Ishikawa (cell line): ENCODE measurements at regions not wholly inside any gene's neighbourhood (a gene's known extent, or its start where the extent isn't known, plus 50 kb on each side); places are given as distances from the start of the nearest gene placed in this dataset.

ENCODE experiments used
- CREB1 ChIP-seq: IDR thresholded peaks from 2 replicates; pipeline ENCODE4 v1.6.1; 2012; ENCODE audit warnings: low read depth
- EP300 ChIP-seq: IDR thresholded peaks from 2 replicates; pipeline ENCODE4 v1.6.1; 2012; ENCODE audit warnings: borderline replicate concordance
- FOXM1 ChIP-seq: IDR thresholded peaks from 2 replicates; pipeline ENCODE4 v1.6.1; 2012; ENCODE audit warnings: low read depth, borderline replicate concordance
- RAD21 ChIP-seq: IDR thresholded peaks from 2 replicates; pipeline ENCODE4 v1.6.1; 2012; ENCODE audit warnings: low read depth
- TAF1 ChIP-seq: IDR thresholded peaks from 2 replicates; pipeline ENCODE4 v1.6.1; 2012; ENCODE audit warnings: low read depth, mild to moderate bottlenecking
- TF ChIP-seq, protein P1 (sequence below): IDR thresholded peaks from 2 replicates; pipeline ENCODE4 v1.6.1; 2012; ENCODE audit warnings: low read depth, mild to moderate bottlenecking

DNA sequence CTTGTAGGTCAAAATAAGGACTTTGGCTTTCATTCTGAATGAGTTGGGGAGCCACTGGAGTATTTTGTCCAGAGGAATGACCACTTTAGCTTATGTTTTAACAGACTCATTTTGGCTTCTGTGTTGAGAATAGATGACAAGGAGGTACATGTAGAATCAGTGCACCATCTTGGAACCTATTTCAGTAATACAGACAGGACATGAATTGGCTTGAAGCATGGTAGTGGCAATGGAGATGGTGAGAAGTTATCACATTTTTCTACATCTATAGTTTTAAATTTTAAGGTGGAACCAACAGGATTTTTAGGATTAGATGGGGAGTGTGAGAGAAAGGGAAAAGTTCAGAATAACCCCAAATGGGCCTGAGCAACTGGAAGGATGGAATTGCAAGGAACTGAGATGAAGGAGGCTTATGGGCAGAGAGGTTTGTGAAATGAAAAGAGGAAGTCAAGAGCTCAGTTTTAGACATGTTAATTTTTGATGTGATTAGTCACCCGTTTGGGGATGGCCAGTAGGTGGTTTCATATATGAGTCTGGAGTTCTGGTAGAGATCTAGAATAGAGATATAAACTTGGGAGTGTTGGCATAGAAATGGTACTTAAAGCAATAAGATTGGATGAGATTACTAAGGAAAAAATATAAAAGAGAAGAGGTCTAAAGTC lies 89.2 kb upstream of the JAZF1 start:
- TF ChIP-seq FOXM1, result no peak
- no peak for TF ChIP-seq RAD21
- no peak for TF ChIP-seq EP300
- TF ChIP-seq, protein P1, sequence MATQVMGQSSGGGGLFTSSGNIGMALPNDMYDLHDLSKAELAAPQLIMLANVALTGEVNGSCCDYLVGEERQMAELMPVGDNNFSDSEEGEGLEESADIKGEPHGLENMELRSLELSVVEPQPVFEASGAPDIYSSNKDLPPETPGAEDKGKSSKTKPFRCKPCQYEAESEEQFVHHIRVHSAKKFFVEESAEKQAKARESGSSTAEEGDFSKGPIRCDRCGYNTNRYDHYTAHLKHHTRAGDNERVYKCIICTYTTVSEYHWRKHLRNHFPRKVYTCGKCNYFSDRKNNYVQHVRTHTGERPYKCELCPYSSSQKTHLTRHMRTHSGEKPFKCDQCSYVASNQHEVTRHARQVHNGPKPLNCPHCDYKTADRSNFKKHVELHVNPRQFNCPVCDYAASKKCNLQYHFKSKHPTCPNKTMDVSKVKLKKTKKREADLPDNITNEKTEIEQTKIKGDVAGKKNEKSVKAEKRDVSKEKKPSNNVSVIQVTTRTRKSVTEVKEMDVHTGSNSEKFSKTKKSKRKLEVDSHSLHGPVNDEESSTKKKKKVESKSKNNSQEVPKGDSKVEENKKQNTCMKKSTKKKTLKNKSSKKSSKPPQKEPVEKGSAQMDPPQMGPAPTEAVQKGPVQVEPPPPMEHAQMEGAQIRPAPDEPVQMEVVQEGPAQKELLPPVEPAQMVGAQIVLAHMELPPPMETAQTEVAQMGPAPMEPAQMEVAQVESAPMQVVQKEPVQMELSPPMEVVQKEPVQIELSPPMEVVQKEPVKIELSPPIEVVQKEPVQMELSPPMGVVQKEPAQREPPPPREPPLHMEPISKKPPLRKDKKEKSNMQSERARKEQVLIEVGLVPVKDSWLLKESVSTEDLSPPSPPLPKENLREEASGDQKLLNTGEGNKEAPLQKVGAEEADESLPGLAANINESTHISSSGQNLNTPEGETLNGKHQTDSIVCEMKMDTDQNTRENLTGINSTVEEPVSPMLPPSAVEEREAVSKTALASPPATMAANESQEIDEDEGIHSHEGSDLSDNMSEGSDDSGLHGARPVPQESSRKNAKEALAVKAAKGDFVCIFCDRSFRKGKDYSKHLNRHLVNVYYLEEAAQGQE, result no peak
- TF ChIP-seq TAF1, result no peak
- TF ChIP-seq CREB1, result no peak
